ENCODE measurements at regions not wholly inside any gene's neighbourhood (a gene's known extent, or its start where the extent isn't known, plus 50 kb on each side); places are given as distances from the start of the nearest gene placed in this dataset.
A peak's percentile ranks its signal among the peaks of the same experiment; 100 is the strongest.

DNA sequence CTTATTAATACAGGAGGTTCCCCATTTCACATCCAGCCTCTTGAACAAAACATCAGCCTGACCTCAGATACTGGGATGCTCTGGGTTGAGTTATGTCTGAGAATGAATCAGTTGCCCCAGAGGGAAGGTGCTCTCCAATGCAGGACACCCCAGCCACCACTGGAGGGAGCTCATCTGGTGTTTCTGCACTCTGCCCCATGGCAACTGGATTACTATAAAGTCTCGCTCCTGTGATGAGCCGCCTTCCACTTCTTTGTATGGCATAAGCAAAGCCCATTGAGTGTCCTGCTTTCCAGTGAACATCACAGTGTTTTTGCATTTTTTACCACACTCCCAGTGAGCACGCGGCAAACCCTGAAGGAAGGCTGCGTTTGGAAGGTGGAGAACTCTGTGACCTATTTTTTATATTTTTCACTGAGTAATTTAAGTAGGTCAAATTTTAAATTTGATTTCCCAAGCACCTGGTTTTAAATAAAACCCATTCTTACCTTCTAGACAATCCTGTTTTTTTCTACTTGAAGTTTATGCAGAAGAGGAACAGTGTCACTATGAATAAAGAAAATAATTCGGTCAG lies 176.9 kb upstream of the WWC1 start:
- TF ChIP-seq, protein P1, sequence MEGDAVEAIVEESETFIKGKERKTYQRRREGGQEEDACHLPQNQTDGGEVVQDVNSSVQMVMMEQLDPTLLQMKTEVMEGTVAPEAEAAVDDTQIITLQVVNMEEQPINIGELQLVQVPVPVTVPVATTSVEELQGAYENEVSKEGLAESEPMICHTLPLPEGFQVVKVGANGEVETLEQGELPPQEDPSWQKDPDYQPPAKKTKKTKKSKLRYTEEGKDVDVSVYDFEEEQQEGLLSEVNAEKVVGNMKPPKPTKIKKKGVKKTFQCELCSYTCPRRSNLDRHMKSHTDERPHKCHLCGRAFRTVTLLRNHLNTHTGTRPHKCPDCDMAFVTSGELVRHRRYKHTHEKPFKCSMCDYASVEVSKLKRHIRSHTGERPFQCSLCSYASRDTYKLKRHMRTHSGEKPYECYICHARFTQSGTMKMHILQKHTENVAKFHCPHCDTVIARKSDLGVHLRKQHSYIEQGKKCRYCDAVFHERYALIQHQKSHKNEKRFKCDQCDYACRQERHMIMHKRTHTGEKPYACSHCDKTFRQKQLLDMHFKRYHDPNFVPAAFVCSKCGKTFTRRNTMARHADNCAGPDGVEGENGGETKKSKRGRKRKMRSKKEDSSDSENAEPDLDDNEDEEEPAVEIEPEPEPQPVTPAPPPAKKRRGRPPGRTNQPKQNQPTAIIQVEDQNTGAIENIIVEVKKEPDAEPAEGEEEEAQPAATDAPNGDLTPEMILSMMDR (IDR thresholded peaks at IDR 0.05 in 8 of 11, conservative IDR thresholded peaks at IDR 0.05 in 3 of 11) = peak in 7 of 11 experiments; percentile 12 to 48 (median 32)
- TF ChIP-seq POLR2AphosphoS5 (IDR thresholded peaks at IDR 0.05) (no peak), POLR2A (IDR thresholded peaks at IDR 0.05) (no peak)
